Gastrocnemius medialis (tissue), 4 donors: ENCODE measurements at regions not wholly inside any gene's neighbourhood (a gene's known extent, or its start where the extent isn't known, plus 50 kb on each side); places are given as distances from the start of the nearest gene placed in this dataset.
"Not testable (repeated sequence)": the region's sequence is repeated elsewhere in the genome, so short reads cannot be mapped to it uniquely, and the experiment has no call there.

ENCODE experiments used
- ATAC-seq, 2 donors: fragments of 150-250 bp; one replicate each; pipeline ENCODE4 v1.9.1; 2016
- DNase-seq, 2 donors: peaks; one replicate each; pipeline ENCODE4 v3.0.0-alpha.2; 2019
- H3K27ac ChIP-seq, 4 donors: fragments of 200-600 bp; sonication (generic); 1 replicate in 1 of 4; 2 replicates in 3 of 4; pipeline ENCODE4 v1.5.1; 2016 to 2018; ENCODE audit warnings: mild to moderate bottlenecking in 2 of 4, moderate library complexity in 1 of 4
- H3K27me3 ChIP-seq, 3 donors: fragments of 200-600 bp; sonication (generic) in 2 of 3; 1 replicate in 1 of 3; 2 replicates in 2 of 3; pipeline versions ENCODE4 v1.5.1 to v1.6.0; 2016 to 2019; ENCODE audit warnings: mild to moderate bottlenecking in 1 of 3, moderate library complexity in 1 of 3
- H3K36me3 ChIP-seq, 2 donors: fragments of 200-600 bp; sonication (generic) in 1 of 2; one replicate each; pipeline ENCODE4 v1.5.1; 2017 to 2018
- H3K4me1 ChIP-seq, 2 donors: fragments of 200-600 bp; sonication (generic) in 1 of 2; one replicate each; pipeline ENCODE4 v1.5.1; 2016 to 2017; ENCODE audit warnings: mild to moderate bottlenecking in 2 of 2
- H3K4me3 ChIP-seq, 4 donors: fragments of 200-600 bp; sonication (generic) in 3 of 4; 1 replicate in 1 of 4; 2 replicates in 3 of 4; pipeline ENCODE4 v1.5.1; 2016 to 2019; ENCODE audit warnings: mild to moderate bottlenecking in 2 of 4
- H3K9me3 ChIP-seq, 3 donors: fragments of 200-600 bp; sonication (generic) in 2 of 3; 1 replicate in 1 of 3; 2 replicates in 2 of 3; pipeline ENCODE4 v1.5.1; 2016 to 2019
- CTCF ChIP-seq, 5 experiments: fragments of 450-650 bp in 3 of 5; fragments of 200-600 bp in 2 of 5; sonication (generic) in 2 of 5; IDR thresholded peaks in 4 of 5; conservative IDR thresholded peaks in 1 of 5; 1 replicate in 4 of 5; 2 replicates in 1 of 5; pipeline ENCODE4 v1.5.1; 2016 to 2019; ENCODE audit warnings: antibody characterized with exemption in 5 of 5, mild to moderate bottlenecking in 3 of 5, moderate library complexity in 3 of 5
- POLR2A ChIP-seq, 2 donors: fragments of 450-650 bp; IDR thresholded peaks; one replicate each; pipeline ENCODE4 v1.6.1; 2017; ENCODE audit warnings: antibody characterized with exemption in 2 of 2, mild to moderate bottlenecking in 2 of 2, moderate library complexity in 2 of 2
- in situ Hi-C, 4 donors: fragments of 200-750 bp; cut with MboI; loops; one replicate each; pipeline versions ENCODE4 v1.15.0 to v1.8.0; 2017; ENCODE audit warnings: low sequenced_read_pairs in 4 of 4
- intact Hi-C: fragments of 100-400 bp; cut with DNase I; formaldehyde crosslinking; loops from one replicate; pipeline ENCODE4 v1.15.1; 2023; ENCODE audit warnings: low total_unique reads

DNA sequence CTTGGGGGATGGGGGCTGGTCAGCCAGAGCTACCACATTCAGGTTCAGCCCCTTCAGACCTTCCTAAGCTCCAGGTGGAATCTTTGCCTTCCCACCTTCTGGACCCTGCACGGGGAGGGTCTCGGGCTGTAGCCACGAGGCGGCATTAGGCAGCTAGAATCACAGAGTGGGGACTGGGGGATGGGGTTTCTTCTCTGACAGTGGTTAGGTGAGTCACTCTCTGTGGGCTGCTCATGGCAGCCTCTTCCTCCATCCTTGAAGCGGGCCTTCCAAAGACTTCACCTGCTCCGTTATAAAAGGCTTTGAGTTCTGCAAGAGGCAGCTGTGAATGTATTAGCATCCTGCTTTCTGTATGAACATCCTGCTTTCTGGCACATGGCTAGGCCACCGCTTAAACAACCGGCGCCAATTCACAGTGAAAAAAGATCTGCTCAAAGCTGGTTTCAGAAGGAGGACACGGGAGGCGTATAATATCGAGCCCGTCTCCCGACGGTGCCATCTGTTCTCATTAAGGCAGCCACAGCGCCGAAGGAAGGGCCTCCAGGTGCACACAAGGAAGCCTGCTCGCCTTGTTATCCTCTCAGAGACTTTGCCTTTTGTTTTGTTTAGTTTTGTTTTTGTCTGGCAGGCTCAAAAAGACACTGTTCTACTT lies 74.3 kb upstream of the IGFBP7 start:
- TF ChIP-seq CTCF (IDR thresholded peaks at IDR 0.05 in 4 of 5, conservative IDR thresholded peaks at IDR 0.05 in 1 of 5) (no peak), POLR2A (IDR thresholded peaks at IDR 0.05) (no peak)
- Histone ChIP-seq H3K27ac (no peak overlapping the region), H3K36me3 (no peaks in the 10 kb centered on the region), H3K9me3 (no peaks in the 10 kb centered on the region), H3K27me3 (no peaks in the 10 kb centered on the region), H3K4me3 (no peak overlapping the region), H3K4me1 (no peaks in the 10 kb centered on the region)
- intact Hi-C loops (no loop called here), in situ Hi-C loops (no loop called here)
- DNase-seq (no peak), ATAC-seq (no peak)

GRCh38 chr4:57182132-57182874 lies 72.1 kb upstream of the IGFBP7 start:
- no peak overlapping the region for H3K4me3 ChIP-seq
- no peaks in the 10 kb centered on the region for H3K36me3 ChIP-seq
- H3K4me1 ChIP-seq: no peaks in the 10 kb centered on the region
- H3K27me3 ChIP-seq: no peaks in the 10 kb centered on the region
- intact Hi-C loops (no loop called here), in situ Hi-C loops (no loop called here)
- no peak overlapping the region for H3K27ac ChIP-seq
- TF ChIP-seq CTCF (IDR thresholded peaks at IDR 0.05 in 4 of 5, conservative IDR thresholded peaks at IDR 0.05 in 1 of 5) (no peak), POLR2A (IDR thresholded peaks at IDR 0.05) (no peak)
- no peak for ATAC-seq
- H3K9me3 ChIP-seq: no peaks in the 10 kb centered on the region
- DNase-seq: peak; percentile 10 to 23

- H3K4me3 ChIP-seq, H3K27me3 ChIP-seq, H3K36me3 ChIP-seq, DNase-seq, H3K27ac ChIP-seq, in situ Hi-C loops, intact Hi-C loops, H3K4me1 ChIP-seq, H3K9me3 ChIP-seq, ATAC-seq: not testable (repeated sequence)
Measured at GRCh38 chr4:57173136-57173535, 63.0 kb upstream of the IGFBP7 start.

- no peaks in the 10 kb centered on the region for H3K4me1 ChIP-seq
- H3K27me3 ChIP-seq: no peaks in the 10 kb centered on the region
- DNase-seq (no peak), ATAC-seq (no peak)
- no peaks in the 10 kb centered on the region for H3K9me3 ChIP-seq
- no peaks in the 10 kb centered on the region for H3K36me3 ChIP-seq
- intact Hi-C loops (no loop called here), in situ Hi-C loops (no loop called here)
- no peak overlapping the region for H3K4me3 ChIP-seq
- H3K27ac ChIP-seq: no peak overlapping the region
- TF ChIP-seq CTCF (IDR thresholded peaks at IDR 0.05 in 4 of 5, conservative IDR thresholded peaks at IDR 0.05 in 1 of 5) (no peak), POLR2A (IDR thresholded peaks at IDR 0.05) (no peak)
Measured at GRCh38 chr4:57172065-57172464, 61.9 kb upstream of the IGFBP7 start.

- no peaks in the 10 kb centered on the region for H3K9me3 ChIP-seq
- no peaks in the 10 kb centered on the region for H3K36me3 ChIP-seq
- H3K4me1 ChIP-seq: no peaks in the 10 kb centered on the region
- in situ Hi-C loops: no loop called here
- H3K4me3 ChIP-seq: no peak overlapping the region
- no peak for ATAC-seq
- no peak for DNase-seq
- intact Hi-C loops: no loop called here
- TF ChIP-seq POLR2A (IDR thresholded peaks at IDR 0.05) (no peak), CTCF (IDR thresholded peaks at IDR 0.05 in 4 of 5, conservative IDR thresholded peaks at IDR 0.05 in 1 of 5) (no peak)
- H3K27ac ChIP-seq: no peak overlapping the region
- H3K27me3 ChIP-seq: peaks cover 0 to 2% (median 0%) of the 10 kb centered on the region in 3 donors
Measured at GRCh38 chr4:57168982-57169381, 58.8 kb upstream of the IGFBP7 start.
